SKM-1 treated with dmso at 0.1 percent for 144 hours (cell line): ENCODE measurements at regions not wholly inside any gene's neighbourhood (a gene's known extent, or its start where the extent isn't known, plus 50 kb on each side); places are given as distances from the start of the nearest gene placed in this dataset.
A peak's percentile ranks its signal among the peaks of the same experiment; 100 is the strongest.

Source experiments
- DNase-seq: peaks from one replicate; lab custom pipeline; 2025; ENCODE audit not compliant: unreplicated experiment; lab: John Stamatoyannopoulos, UW

DNA sequence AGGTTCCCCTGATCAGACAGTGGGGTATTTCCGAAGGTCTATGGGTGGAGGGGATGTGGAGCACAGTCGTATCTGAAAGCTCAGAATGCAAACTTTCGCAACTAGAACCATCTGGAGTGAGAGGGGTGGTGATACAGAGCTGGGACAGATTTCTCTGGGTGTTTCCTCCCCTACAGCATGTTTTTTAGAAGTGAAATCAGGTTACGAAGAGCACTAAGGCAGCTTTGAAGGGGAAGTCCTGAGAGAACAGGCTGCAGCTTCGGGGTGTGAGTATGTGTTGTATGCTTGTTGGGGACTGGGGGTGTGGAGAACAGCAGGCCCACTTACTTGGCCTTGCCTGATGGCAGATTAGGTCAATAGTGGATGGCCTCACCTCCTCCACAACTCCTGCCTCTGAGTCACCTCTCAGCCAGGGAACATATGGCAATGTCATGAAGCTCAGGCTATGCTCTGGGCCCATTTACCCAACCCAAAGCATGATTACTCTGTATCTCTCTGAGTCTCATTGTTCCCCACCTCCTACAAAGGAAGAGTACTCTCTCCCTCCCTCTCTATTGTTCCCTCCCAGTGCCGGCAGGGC lies 107.2 kb upstream of the RASGRP1 start:
- DNase-seq: no peak

GRCh38 chr15:38672273-38672672 lies 107.7 kb upstream of the RASGRP1 start:
- no peak for DNase-seq

DNA sequence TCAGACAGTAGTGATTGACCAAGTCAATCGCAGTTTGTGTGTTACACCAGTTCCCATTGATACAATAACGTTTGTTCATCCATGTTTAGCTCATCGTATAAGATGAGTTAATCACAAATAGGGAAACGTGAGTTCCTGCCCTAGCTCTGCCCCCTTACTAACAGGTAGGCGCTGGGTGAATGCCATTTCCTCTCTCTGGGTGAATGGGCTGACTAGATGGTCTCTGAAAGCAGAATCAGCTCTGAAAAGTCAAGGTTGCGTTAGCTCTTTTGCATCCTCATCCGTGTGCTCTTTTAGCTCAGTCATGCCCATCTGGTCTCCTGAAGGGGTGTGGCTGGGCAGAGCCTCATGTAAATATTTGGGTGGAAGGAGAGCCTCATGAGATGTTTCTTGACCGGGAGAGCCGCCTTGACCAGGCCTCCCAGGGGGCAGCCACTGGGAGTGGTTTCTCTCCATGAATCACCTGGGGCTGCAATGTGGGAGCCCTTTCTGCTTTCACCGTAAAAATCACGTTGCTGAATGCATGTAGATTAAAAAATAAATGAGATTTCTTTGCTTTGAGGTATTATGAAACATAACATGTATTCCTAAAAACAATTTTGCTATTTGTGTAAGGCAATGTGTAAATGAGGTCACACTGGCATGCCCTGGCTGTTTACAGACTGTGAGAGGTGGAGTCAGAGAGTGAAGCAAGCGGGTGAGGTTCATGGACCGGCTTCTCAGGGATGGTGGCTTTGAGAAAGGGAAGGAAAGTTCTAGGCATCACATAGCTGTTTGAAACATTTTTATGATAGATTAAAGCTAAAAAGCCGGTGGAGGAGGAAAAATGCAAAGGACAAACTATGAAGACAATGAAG lies 108.4 kb upstream of the RASGRP1 start:
- DNase-seq: no peak

- no peak for DNase-seq
These were observed 109.8 kb upstream of the RASGRP1 start for GRCh38 chr15:38674448-38674847.

DNA sequence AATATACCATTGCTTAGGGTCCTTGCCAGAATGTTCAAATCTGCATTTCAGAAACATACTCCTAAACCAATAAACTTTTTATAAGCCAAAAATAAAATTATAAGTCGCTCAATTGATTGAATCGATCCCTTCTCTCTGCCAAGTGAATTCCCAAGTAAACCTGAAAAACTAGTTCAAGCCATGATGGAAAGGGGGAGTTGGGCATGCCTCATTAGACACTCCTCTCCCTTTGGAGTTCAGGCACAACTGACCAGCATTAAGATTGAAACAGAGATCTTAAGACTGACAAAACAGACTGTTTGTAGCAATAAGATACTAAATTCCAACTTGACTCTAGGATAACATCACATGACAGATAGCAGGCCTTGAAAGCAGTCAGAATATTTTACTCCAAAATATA lies 113.7 kb upstream of the RASGRP1 start:
- DNase-seq: no peak

DNA sequence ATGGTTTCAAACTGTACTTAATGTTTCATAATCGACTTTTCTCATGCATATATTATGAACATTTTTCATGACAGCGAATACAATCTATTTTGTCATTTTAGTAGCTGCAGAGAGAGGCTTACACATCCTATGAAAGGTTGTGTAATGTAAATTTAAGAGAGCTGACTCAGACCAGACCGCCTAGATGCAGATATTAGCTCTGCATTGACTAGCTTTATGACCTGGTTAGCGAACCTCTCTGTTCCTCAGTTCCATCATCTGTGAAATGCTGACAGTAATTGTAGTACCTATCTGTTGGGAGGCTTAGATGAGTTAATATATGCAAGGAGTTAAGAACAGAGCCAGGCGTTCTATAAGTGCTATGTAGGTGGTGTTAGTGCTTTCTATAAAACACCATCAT lies 116.2 kb upstream of the RASGRP1 start:
- DNase-seq: no peak

GRCh38 chr15:38682363-38682762 lies 117.7 kb upstream of the RASGRP1 start:
- DNase-seq: no peak

DNA sequence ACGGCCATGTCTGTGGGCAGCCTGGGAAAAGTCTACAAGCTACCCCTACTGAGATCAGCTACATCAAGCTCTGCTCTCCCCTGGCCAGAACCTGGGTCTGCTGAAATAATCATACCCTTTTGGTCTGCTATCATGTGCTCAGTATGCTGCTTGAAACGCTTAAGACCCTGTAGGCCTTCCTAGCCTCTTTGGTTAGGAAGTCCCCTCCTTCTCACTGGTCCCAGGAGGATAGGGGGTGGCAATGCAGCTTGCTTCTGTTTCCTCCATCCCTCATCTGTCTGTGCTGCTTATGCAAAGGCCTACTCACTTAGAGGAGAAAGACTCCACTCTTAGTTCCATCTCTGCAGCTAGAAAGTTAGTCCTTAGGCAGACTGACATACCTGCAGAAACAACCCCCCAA lies 118.2 kb upstream of the RASGRP1 start:
- no peak for DNase-seq

DNA sequence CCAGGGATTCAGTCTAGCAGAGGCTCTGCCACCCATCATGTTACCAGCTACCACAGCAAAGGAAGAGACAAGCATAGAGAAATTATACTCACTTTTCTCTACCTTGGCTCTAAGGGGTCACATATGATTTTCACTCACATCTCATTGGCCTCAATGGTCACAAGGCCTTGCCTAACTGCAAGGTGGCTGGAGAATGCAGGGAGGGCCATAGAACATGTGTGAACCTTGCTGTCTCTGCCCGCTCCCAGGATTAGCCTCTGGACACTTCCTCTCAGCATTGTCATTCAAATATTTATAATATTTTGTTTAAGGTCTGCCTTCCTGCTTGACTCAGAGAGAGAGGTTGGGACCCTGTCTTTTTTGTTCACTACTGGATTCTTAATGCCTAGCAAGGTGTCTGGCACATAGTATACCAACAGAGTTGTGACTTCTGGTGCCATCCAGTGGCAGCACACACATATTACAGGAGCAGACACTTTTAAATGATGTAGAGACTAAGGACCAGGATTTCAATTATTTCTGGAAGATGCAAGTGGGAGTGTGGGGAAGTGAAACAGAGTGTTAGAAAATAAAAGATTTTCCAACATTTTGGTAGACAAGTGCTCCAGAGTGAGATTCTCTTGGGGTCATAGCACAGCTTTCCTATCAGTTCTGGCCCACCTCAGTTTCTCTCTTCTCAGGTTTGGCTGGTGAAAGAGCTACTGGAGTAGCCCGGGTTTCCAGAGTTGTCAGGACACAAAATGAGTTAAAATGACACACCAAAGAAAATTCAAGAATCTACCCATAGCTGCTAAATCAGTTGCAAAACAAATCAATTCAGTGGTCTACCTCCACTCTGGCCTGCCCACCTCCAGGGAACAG lies 119.0 kb upstream of the RASGRP1 start:
- DNase-seq: peak; percentile 50

GRCh38 chr15:38684440-38685010 lies 119.9 kb upstream of the RASGRP1 start:
- DNase-seq: no peak

DNA sequence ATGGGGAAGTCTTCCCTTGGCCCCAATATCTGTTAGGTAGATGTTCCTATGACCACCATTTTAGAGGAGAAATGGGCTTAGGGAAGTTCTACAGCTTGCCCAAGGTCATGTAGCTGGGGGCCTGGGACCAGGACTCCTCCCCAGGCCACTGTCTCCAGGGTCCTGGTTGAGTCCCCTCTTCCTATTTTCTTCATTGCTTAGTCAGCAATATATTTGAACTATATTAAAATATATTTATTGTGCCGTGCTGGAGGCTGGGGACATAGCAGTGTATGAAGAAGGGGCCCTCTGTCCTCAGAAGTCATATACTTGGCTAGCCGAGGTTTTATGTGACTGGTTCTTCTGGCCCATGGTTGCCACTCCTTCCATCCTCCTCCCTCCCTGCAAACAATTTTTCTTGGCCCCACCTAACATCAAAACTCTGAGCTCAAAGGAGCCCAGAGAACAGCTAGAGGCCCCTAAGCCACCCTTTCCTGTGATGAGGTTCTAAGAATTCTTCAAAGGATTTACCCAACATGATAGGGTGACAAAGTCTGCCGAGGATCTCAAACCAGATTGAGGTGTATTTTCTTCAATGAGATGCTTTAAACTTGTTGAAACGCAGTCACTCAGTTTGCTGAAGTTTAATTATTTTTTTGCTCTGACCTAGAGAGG lies 121.2 kb upstream of the RASGRP1 start:
- no peak for DNase-seq

- no peak for DNase-seq
These were observed 122.7 kb upstream of the RASGRP1 start for GRCh38 chr15:38687340-38687739.

DNA sequence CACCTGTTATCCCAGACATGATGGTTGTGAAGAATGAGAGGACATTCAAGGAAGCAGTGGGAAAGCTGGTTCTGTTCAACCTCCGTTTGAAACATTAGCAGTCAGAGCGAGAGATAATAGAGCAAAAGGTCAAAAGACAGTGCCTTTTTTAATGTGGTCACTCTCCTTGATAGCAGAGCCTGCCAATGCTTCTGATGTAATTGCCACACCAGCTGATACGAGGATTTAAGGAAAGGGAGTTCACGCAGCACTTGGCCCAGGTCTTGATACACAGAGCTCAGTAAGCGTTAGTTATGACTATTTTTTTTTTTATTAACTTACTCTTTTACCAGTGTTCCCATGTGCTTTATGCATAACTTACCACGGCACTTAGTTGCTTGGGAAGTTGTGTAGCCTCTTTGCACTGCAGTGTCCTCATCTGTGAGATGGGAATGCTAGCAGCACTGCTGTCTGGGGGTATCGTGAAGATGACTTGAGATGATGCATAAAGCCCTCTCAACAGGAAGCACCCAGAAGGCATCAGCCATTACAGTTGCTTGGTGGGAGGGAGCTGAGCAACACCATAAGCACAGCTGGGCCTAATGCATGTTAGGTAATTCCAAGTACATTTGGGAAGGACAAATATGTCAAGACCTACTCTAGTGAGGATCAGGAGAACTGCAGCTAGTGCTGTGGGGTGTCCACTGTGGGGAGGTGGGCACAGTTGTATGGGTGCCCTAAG lies 123.3 kb upstream of the RASGRP1 start:
- DNase-seq: no peak

GRCh38 chr15:38688761-38689160 lies 124.1 kb upstream of the RASGRP1 start:
- no peak for DNase-seq

- no peak for DNase-seq
These were observed 124.9 kb upstream of the RASGRP1 start for GRCh38 chr15:38689522-38689921.

GRCh38 chr15:38690216-38690615 lies 125.6 kb upstream of the RASGRP1 start:
- no peak for DNase-seq

- peak; percentile 77 for DNase-seq
These were observed 126.2 kb upstream of the RASGRP1 start for GRCh38 chr15:38690719-38691332.

- no peak for DNase-seq
These were observed 126.8 kb upstream of the RASGRP1 start for GRCh38 chr15:38691377-38691776.

GRCh38 chr15:38691965-38692788 lies 127.6 kb upstream of the RASGRP1 start:
- no peak for DNase-seq
